ENCODE measurements at regions not wholly inside any gene's neighbourhood (a gene's known extent, or its start where the extent isn't known, plus 50 kb on each side); places are given as distances from the start of the nearest gene placed in this dataset.
"Not testable (repeated sequence)": the region's sequence is repeated elsewhere in the genome, so short reads cannot be mapped to it uniquely, and the experiment has no call there.

GRCh38 chr12:105445649-105446048, 115.2 kb downstream of the C12orf75 start:
- no peak overlapping the region for H3K4me3 Mint-ChIP-seq
- peaks cover 0 to 3% (median 0%) of the 10 kb centered on the region in 3 donors for H3K4me1 Mint-ChIP-seq
- peaks cover 22% of the 10 kb centered on the region for H3K27me3 Mint-ChIP-seq
- H3K36me3 Mint-ChIP-seq = no peaks in the 10 kb centered on the region
- no peak overlapping the region for H3K27ac Mint-ChIP-seq
- peaks cover 0 to 3% (median 3%) of the 10 kb centered on the region in 3 donors for H3K9me3 Mint-ChIP-seq

- H3K4me3 Mint-ChIP-seq, H3K27ac Mint-ChIP-seq, H3K4me1 Mint-ChIP-seq, H3K36me3 Mint-ChIP-seq, H3K9me3 Mint-ChIP-seq: not testable (repeated sequence)
- H3K27me3 Mint-ChIP-seq = peaks cover 27% of the 10 kb centered on the region
These were observed 116.0 kb downstream of the C12orf75 start for GRCh38 chr12:105446460-105446859.

GRCh38 chr12:105449431-105449830, 118.9 kb downstream of the C12orf75 start:
- no peaks in the 10 kb centered on the region for H3K36me3 Mint-ChIP-seq
- no peak overlapping the region for H3K27ac Mint-ChIP-seq
- no peak overlapping the region for H3K4me3 Mint-ChIP-seq
- peaks cover 0 to 3% (median 0%) of the 10 kb centered on the region in 3 donors for H3K4me1 Mint-ChIP-seq
- H3K27me3 Mint-ChIP-seq = peaks cover 10% of the 10 kb centered on the region
- H3K9me3 Mint-ChIP-seq = peaks cover 0 to 2% (median 0%) of the 10 kb centered on the region in 3 donors

GRCh38 chr12:105451211-105451610, 120.7 kb downstream of the C12orf75 start:
- peaks cover 11% of the 10 kb centered on the region for H3K27me3 Mint-ChIP-seq
- no peak overlapping the region for H3K4me3 Mint-ChIP-seq
- peaks cover 0 to 2% (median 0%) of the 10 kb centered on the region in 3 donors for H3K9me3 Mint-ChIP-seq
- H3K27ac Mint-ChIP-seq = no peak overlapping the region
- no peaks in the 10 kb centered on the region for H3K4me1 Mint-ChIP-seq
- no peaks in the 10 kb centered on the region for H3K36me3 Mint-ChIP-seq

GRCh38 chr12:105451798-105452197, 121.3 kb downstream of the C12orf75 start:
- H3K4me1 Mint-ChIP-seq = no peaks in the 10 kb centered on the region
- no peak overlapping the region for H3K4me3 Mint-ChIP-seq
- peaks cover 11% of the 10 kb centered on the region for H3K27me3 Mint-ChIP-seq
- H3K36me3 Mint-ChIP-seq = no peaks in the 10 kb centered on the region
- no peak overlapping the region for H3K27ac Mint-ChIP-seq
- peaks cover 0 to 2% (median 0%) of the 10 kb centered on the region in 3 donors for H3K9me3 Mint-ChIP-seq

- Mint-ChIP-seq H3K9me3 (peaks cover 0 to 2% (median 0%) of the 10 kb centered on the region in 3 donors), H3K27me3 (peaks cover 11% of the 10 kb centered on the region), H3K4me3 (no peak overlapping the region), H3K36me3 (no peaks in the 10 kb centered on the region), H3K4me1 (no peaks in the 10 kb centered on the region), H3K27ac (no peak overlapping the region)
These were observed 122.8 kb downstream of the C12orf75 start for GRCh38 chr12:105453316-105453715.

GRCh38 chr12:105454688-105455087, 124.2 kb downstream of the C12orf75 start:
- H3K27ac Mint-ChIP-seq = no peak overlapping the region
- no peaks in the 10 kb centered on the region for H3K4me1 Mint-ChIP-seq
- peaks cover 10% of the 10 kb centered on the region for H3K27me3 Mint-ChIP-seq
- H3K4me3 Mint-ChIP-seq = no peak overlapping the region
- peaks cover 0 to 4% (median 0%) of the 10 kb centered on the region in 3 donors for H3K9me3 Mint-ChIP-seq
- no peaks in the 10 kb centered on the region for H3K36me3 Mint-ChIP-seq

- no peaks in the 10 kb centered on the region for H3K36me3 Mint-ChIP-seq
- H3K4me1 Mint-ChIP-seq = no peaks in the 10 kb centered on the region
- H3K4me3 Mint-ChIP-seq = no peak overlapping the region
- H3K27me3 Mint-ChIP-seq = peaks cover 7% of the 10 kb centered on the region
- no peak overlapping the region for H3K27ac Mint-ChIP-seq
- H3K9me3 Mint-ChIP-seq = peaks cover 0 to 4% (median 0%) of the 10 kb centered on the region in 3 donors
These were observed 124.8 kb downstream of the C12orf75 start for GRCh38 chr12:105455261-105455660.

- peaks cover 2% of the 10 kb centered on the region for H3K27me3 Mint-ChIP-seq
- H3K4me1 Mint-ChIP-seq = no peaks in the 10 kb centered on the region
- H3K4me3 Mint-ChIP-seq = no peak overlapping the region
- H3K27ac Mint-ChIP-seq = no peak overlapping the region
- peaks cover 0 to 2% (median 0%) of the 10 kb centered on the region in 3 donors for H3K9me3 Mint-ChIP-seq
- no peaks in the 10 kb centered on the region for H3K36me3 Mint-ChIP-seq
These were observed 126.5 kb downstream of the C12orf75 start for GRCh38 chr12:105457026-105457425.

GRCh38 chr12:105459760-105460330, 129.4 kb downstream of the C12orf75 start:
- Mint-ChIP-seq H3K27ac (no peak overlapping the region), H3K36me3 (no peaks in the 10 kb centered on the region), H3K9me3 (peaks cover 0 to 2% (median 0%) of the 10 kb centered on the region in 3 donors), H3K27me3 (peaks cover 2% of the 10 kb centered on the region), H3K4me1 (no peaks in the 10 kb centered on the region), H3K4me3 (no peak overlapping the region)

- Mint-ChIP-seq H3K27ac (no peak overlapping the region), H3K27me3 (peaks cover 4% of the 10 kb centered on the region), H3K36me3 (no peaks in the 10 kb centered on the region), H3K4me1 (no peaks in the 10 kb centered on the region), H3K9me3 (peaks cover 0 to 2% (median 0%) of the 10 kb centered on the region in 3 donors), H3K4me3 (no peak overlapping the region)
These were observed 130.9 kb downstream of the C12orf75 start for GRCh38 chr12:105461271-105461943.

- Mint-ChIP-seq H3K4me1 (no peaks in the 10 kb centered on the region), H3K9me3 (peaks cover 0 to 2% (median 0%) of the 10 kb centered on the region in 3 donors), H3K4me3 (no peak overlapping the region), H3K27me3 (peaks cover 7% of the 10 kb centered on the region), H3K36me3 (no peaks in the 10 kb centered on the region), H3K27ac (no peak overlapping the region)
These were observed 131.7 kb downstream of the C12orf75 start for GRCh38 chr12:105461944-105462762.

GRCh38 chr12:105462831-105463230, 132.3 kb downstream of the C12orf75 start:
- H3K27me3 Mint-ChIP-seq = peaks cover 7% of the 10 kb centered on the region
- H3K9me3 Mint-ChIP-seq = peaks cover 0 to 2% (median 0%) of the 10 kb centered on the region in 3 donors
- H3K4me1 Mint-ChIP-seq = no peaks in the 10 kb centered on the region
- H3K36me3 Mint-ChIP-seq = no peaks in the 10 kb centered on the region
- no peak overlapping the region for H3K27ac Mint-ChIP-seq
- H3K4me3 Mint-ChIP-seq = no peak overlapping the region

GRCh38 chr12:105464406-105464805, 133.9 kb downstream of the C12orf75 start:
- H3K27me3 Mint-ChIP-seq = peaks cover 15% of the 10 kb centered on the region
- no peak overlapping the region for H3K4me3 Mint-ChIP-seq
- H3K27ac Mint-ChIP-seq = no peak overlapping the region
- H3K36me3 Mint-ChIP-seq = no peaks in the 10 kb centered on the region
- H3K4me1 Mint-ChIP-seq = no peaks in the 10 kb centered on the region
- no peaks in the 10 kb centered on the region for H3K9me3 Mint-ChIP-seq

GRCh38 chr12:105466231-105466900, 135.9 kb downstream of the C12orf75 start:
- Mint-ChIP-seq H3K4me3 (no peak overlapping the region), H3K36me3 (no peaks in the 10 kb centered on the region)

More at GRCh38 chr12:105466231-105466900, 135.9 kb downstream of the C12orf75 start:
- Mint-ChIP-seq H3K27ac (no peak overlapping the region), H3K9me3 (no peaks in the 10 kb centered on the region), H3K4me1 (no peaks in the 10 kb centered on the region), H3K27me3 (peaks cover 15% of the 10 kb centered on the region)

All from IgD-negative memory B cell (primary cell).